ENCODE measurements at regions not wholly inside any gene's neighbourhood (a gene's known extent, or its start where the extent isn't known, plus 50 kb on each side); places are given as distances from the start of the nearest gene placed in this dataset.

DNA sequence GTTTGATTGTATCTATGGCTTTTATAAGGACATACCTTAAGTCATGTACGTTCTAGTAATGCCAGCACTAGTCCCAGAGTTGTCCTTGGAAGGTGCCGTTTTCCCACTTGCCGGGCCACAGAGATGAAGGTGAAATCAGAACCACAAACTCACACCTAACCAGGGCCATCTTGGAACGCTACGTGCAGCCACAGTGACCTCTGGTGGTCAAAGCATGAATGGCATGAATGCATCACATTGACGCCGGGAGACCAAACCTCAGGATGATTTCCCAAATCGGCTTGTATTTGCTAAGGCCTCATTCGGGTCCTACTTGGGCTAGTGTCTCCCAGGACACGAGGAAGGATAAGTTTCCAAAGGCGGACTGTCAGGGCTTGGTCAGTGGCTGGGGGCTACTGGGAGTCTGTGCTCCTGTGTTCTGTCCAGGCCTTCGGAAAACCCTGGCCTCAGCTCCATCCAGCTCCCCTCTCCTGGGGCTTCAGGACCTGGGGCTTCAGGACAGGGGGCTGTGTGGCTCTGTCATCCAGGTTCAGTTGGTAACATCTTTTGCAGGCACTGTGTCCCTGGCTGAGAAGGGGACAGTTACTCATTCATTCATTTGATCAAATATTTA is 260.5 kb downstream of the PRDM2 start:
- H3K79me2 ChIP-seq (ENCODE audit: low read depth): no peaks in the 10 kb centered on the region
- no peak overlapping the region for H3K27ac ChIP-seq
- no peaks in the 10 kb centered on the region for H3K27me3 ChIP-seq (ENCODE audit: insufficient read depth, low read depth)
- no peaks in the 10 kb centered on the region for H3K36me3 ChIP-seq (ENCODE audit: low read depth)
- no peak overlapping the region for H3K4me3 ChIP-seq
- H3K9me3 ChIP-seq (ENCODE audit: insufficient read depth, low read depth): no peaks in the 10 kb centered on the region
- H3K4me1 ChIP-seq (replicated peaks; ENCODE audit: insufficient read depth): no peaks in the 10 kb centered on the region
- H4K20me1 ChIP-seq (ENCODE audit: insufficient read depth): no peaks in the 10 kb centered on the region
- peak in 1 of 2 experiments; percentile 41 for DNase-seq
- TF ChIP-seq CTCF (conservative IDR thresholded peaks at IDR 0.05) (peak; percentile 86), EZH2 (IDR thresholded peaks at IDR 0.05; ENCODE audit: low read depth) (no peak)
- ChIA-PET POLR2A (ENCODE audit: unreplicated experiment) (no interaction called here), CTCF (no interaction called here)
- no peak overlapping the region for H2AFZ ChIP-seq
- H3K9me2 ChIP-seq (ENCODE audit: insufficient read depth): no peaks in the 10 kb centered on the region
- no peak overlapping the region for H3K4me2 ChIP-seq
- intact Hi-C loops (cut with micrococcal nuclease; ENCODE audit: unreplicated experiment): loop anchor here (1.0 to 10.0 kb wide), 3 partner anchors 295 to 1084 kb away; no protein-coding TSS in a partner anchor
- H3F3A ChIP-seq (ENCODE audit: insufficient read depth, low read depth): no peaks in the 10 kb centered on the region
- BruUV-seq (replicated peaks): no TSS peak

DNA sequence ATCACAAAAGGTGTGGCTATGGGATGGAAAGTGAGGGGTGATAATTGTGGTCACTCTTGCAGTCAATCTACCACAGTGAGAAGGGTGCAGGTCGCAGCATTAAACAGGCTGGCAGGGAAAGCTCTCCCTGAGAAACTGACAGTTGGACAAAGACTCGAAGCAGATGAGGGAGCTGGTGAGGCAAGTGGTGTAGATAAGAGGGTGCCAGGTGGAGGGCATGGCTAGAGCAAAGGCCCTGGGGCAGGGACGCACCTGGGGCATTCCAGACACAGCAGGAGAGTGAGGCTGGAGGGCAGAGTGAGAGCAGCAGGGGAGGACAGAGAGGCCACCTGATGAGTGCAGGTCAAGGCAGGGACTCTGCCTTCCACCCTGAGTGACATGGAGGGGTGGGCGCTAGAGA is 264.8 kb downstream of the PRDM2 start:
- Histone ChIP-seq H3K9me3 (ENCODE audit: insufficient read depth, low read depth) (no peaks in the 10 kb centered on the region), H3K4me1 (replicated peaks; ENCODE audit: insufficient read depth) (no peaks in the 10 kb centered on the region), H3K4me3 (no peak overlapping the region), H3K9me2 (ENCODE audit: insufficient read depth) (no peaks in the 10 kb centered on the region), H4K20me1 (ENCODE audit: insufficient read depth) (no peaks in the 10 kb centered on the region), H3K79me2 (ENCODE audit: low read depth) (no peaks in the 10 kb centered on the region), H3K36me3 (ENCODE audit: low read depth) (no peaks in the 10 kb centered on the region), H3F3A (ENCODE audit: insufficient read depth, low read depth) (no peaks in the 10 kb centered on the region), H3K27ac (no peak overlapping the region), H3K4me2 (no peak overlapping the region), H3K27me3 (ENCODE audit: insufficient read depth, low read depth) (no peaks in the 10 kb centered on the region), H2AFZ (no peak overlapping the region)
- no TSS peak for BruUV-seq (replicated peaks)
- no peak for DNase-seq
- intact Hi-C loops (cut with micrococcal nuclease; ENCODE audit: unreplicated experiment): loop anchor here (10.0 kb wide), 2 partner anchors 540 to 1080 kb away; no protein-coding TSS in a partner anchor
- no peak for TF ChIP-seq EZH2 (IDR thresholded peaks at IDR 0.05; ENCODE audit: low read depth)
- no peak for TF ChIP-seq CTCF (conservative IDR thresholded peaks at IDR 0.05)
- CTCF ChIA-PET: no interaction called here
- POLR2A ChIA-PET (ENCODE audit: unreplicated experiment): no interaction called here

DNA sequence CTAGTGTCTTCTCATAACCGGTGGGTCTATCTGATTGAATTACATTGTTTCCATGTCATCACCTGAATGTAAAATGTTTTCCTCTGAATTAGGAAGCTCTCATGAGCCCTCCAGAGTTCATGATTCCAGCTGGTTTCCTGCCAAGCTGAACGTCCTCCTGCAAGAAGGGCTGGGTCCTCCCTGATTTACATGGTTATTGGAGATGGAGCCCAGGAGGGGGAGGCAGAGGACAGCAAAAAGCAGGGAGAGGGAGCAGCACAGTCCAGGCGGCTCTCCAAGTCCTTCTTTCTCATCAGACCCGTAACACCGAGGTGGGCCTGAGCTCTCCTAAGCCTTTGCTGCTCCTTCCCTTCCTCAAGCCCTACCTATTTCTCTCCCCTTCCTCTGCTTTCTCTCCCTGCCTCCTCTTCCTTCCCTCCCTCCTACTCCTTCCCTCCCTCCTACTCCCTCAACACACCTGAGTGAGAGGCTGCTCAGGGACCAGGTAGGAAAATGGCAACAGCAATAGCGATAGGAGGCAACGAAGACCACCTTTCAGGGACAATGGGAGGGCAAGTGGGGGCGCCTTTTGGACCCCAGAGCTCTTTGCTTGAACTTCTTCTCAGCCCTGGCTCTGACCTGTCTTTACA is 265.9 kb downstream of the PRDM2 start:
- Histone ChIP-seq H3K36me3 (ENCODE audit: low read depth) (no peaks in the 10 kb centered on the region), H3K27ac (no peak overlapping the region), H3K4me1 (replicated peaks; ENCODE audit: insufficient read depth) (no peaks in the 10 kb centered on the region), H4K20me1 (ENCODE audit: insufficient read depth) (no peaks in the 10 kb centered on the region), H3K4me3 (no peak overlapping the region), H3K79me2 (ENCODE audit: low read depth) (no peaks in the 10 kb centered on the region), H3F3A (ENCODE audit: insufficient read depth, low read depth) (no peaks in the 10 kb centered on the region), H3K9me3 (ENCODE audit: insufficient read depth, low read depth) (no peaks in the 10 kb centered on the region), H3K27me3 (ENCODE audit: insufficient read depth, low read depth) (no peaks in the 10 kb centered on the region), H3K9me2 (ENCODE audit: insufficient read depth) (no peaks in the 10 kb centered on the region), H2AFZ (no peak overlapping the region), H3K4me2 (no peak overlapping the region)
- ChIA-PET CTCF (no interaction called here), POLR2A (ENCODE audit: unreplicated experiment) (no interaction called here)
- intact Hi-C loops (cut with micrococcal nuclease; ENCODE audit: unreplicated experiment): loop anchor here (10.0 kb wide), 2 partner anchors 541 to 1079 kb away; no protein-coding TSS in a partner anchor
- no TSS peak for BruUV-seq (replicated peaks)
- DNase-seq: peak in 1 of 2 experiments; percentile 13
- TF ChIP-seq CTCF (conservative IDR thresholded peaks at IDR 0.05): peak; percentile 40; the same call in 1 of the 2 replicates
- TF ChIP-seq EZH2 (IDR thresholded peaks at IDR 0.05; ENCODE audit: low read depth): no peak

Data from PC-9 (cell line).